Keratinocyte (primary cell): ENCODE measurements at regions not wholly inside any gene's neighbourhood (a gene's known extent, or its start where the extent isn't known, plus 50 kb on each side); places are given as distances from the start of the nearest gene placed in this dataset.

Source experiments
- CTCF ChIP-seq, 3 experiments: IDR thresholded peaks in 1 of 3; conservative IDR thresholded peaks in 1 of 3; optimal IDR thresholded peaks in 1 of 3; 2 replicates in 2 of 3; 3 replicates in 1 of 3; pipeline versions ENCODE3 to v1.5.1; 2011; ENCODE audit warnings: low read length in 3 of 3, mild to moderate bottlenecking in 3 of 3, moderate library complexity in 2 of 3, control low read depth in 1 of 3, inconsistent platforms in 1 of 3; ENCODE audit not compliant: insufficient read depth in 2 of 3; ENCODE audit errors: extremely low read depth in 1 of 3
- EZH2 ChIP-seq: IDR thresholded peaks from one replicate; pipeline ENCODE4 v1.6.1; 2012; ENCODE audit warnings: inconsistent platforms, mild to moderate bottlenecking, low read length, moderate library complexity

- no peak for TF ChIP-seq CTCF (optimal IDR thresholded peaks at IDR 0.05 in 1 of 3, IDR thresholded peaks at IDR 0.05 in 1 of 3, conservative IDR thresholded peaks at IDR 0.05 in 1 of 3; ENCODE audit: extremely low read depth in 1 of 3, insufficient read depth in 2 of 3, low read length in 3 of 3)
- TF ChIP-seq EZH2 = no peak
Observed at GRCh38 chr21:16169102-16169511, 439.3 kb downstream of the USP25 start.
